Endothelial cell of umbilical vein (primary cell): ENCODE measurements at regions not wholly inside any gene's neighbourhood (a gene's known extent, or its start where the extent isn't known, plus 50 kb on each side); places are given as distances from the start of the nearest gene placed in this dataset.

ENCODE experiments used
- BruUV-seq: library from RNA; stranded (reverse); fragments of 400-500 nt; replicated peaks from 2 replicates; lab custom pipeline; 2021; lab: Mats Ljungman, UMichigan
- CTCF ChIA-PET: fragments of 300-600, 350-600 bp; sonication (Branson Sonifier 250); formaldehyde crosslinking; loops from one replicate; lab custom pipeline; 2021; ENCODE audit warnings: antibody characterized with exemption, inconsistent platforms; lab: Charles Lee
- POLR2A ChIA-PET: fragments of 300-600, 350-600 bp; sonication (Branson Sonifier 250); formaldehyde crosslinking; loops from one replicate; lab custom pipeline; 2021; ENCODE audit warnings: antibody characterized with exemption, inconsistent platforms; lab: Charles Lee
- DNase-seq: peaks from one replicate; pipeline ENCODE4 v3.0.0-alpha.2; 2011; ENCODE audit warnings: low read depth, low spot score
- FAIRE-seq: peaks from 2 replicates; lab custom pipeline; 2011; peaks lifted over from hg19 to GRCh38; lab: Jason Lieb, UNC
- H2AFZ ChIP-seq: 2 replicates; pipeline ENCODE4 v1.6.0; 2012; ENCODE audit warnings: low read depth, low read length, control low read depth, inconsistent platforms
- H3K27ac ChIP-seq: 2 replicates; pipeline ENCODE4 v1.5.1; 2011; ENCODE audit warnings: low read depth, mild to moderate bottlenecking, control low read depth, low read length, moderate library complexity; ENCODE audit not compliant: insufficient read depth
- H3K27me3 ChIP-seq, 2 experiments: 2 replicates each; pipeline versions ENCODE4 v1.6.0 to v1.6.1; 2011; ENCODE audit warnings: low read length in 2 of 2, mixed read lengths in 1 of 2; ENCODE audit not compliant: control insufficient read depth in 2 of 2, insufficient read depth in 2 of 2
- H3K36me3 ChIP-seq, 2 experiments: 2 replicates in 1 of 2; 3 replicates in 1 of 2; pipeline ENCODE4 v1.5.1; 2011; ENCODE audit warnings: low read length in 2 of 2, mild to moderate bottlenecking in 1 of 2, moderate library complexity in 1 of 2; ENCODE audit not compliant: control insufficient read depth in 2 of 2, insufficient read depth in 2 of 2; ENCODE audit errors: extremely low read depth in 1 of 2
- H3K4me1 ChIP-seq: 3 replicates; pipeline ENCODE4 v1.5.1; 2011; ENCODE audit warnings: mild to moderate bottlenecking, low read length; ENCODE audit not compliant: control insufficient read depth, insufficient read depth; ENCODE audit errors: extremely low read depth
- H3K4me2 ChIP-seq: 2 replicates; pipeline ENCODE4 v1.6.1; 2011; ENCODE audit warnings: low read length, control low read depth, mixed read lengths; ENCODE audit not compliant: insufficient read depth
- H3K4me3 ChIP-seq, 3 experiments: fragments of 200-600 bp in 1 of 3; sonication (generic), shearing (Covaris generic) in 1 of 3; replicated peaks in 1 of 3; 2 replicates each; pipeline ENCODE4 v1.5.1; 2011 to 2016; ENCODE audit warnings: control low read depth in 3 of 3, low read length in 3 of 3, mild to moderate bottlenecking in 2 of 3, inconsistent platforms in 1 of 3, low read depth in 1 of 3, moderate library complexity in 1 of 3; ENCODE audit not compliant: insufficient read depth in 1 of 3
- H3K79me2 ChIP-seq: 2 replicates; pipeline ENCODE4 v1.6.0; 2012; ENCODE audit warnings: low read length, inconsistent platforms; ENCODE audit not compliant: control insufficient read depth, insufficient read depth
- H3K9ac ChIP-seq: replicated peaks from 2 replicates; pipeline ENCODE3; 2011; ENCODE audit warnings: low read length, control low read depth; ENCODE audit not compliant: insufficient read depth; ENCODE audit errors: extremely low read depth
- H3K9me1 ChIP-seq: replicated peaks from 3 replicates; pipeline ENCODE4 v1.6.0; 2011; ENCODE audit warnings: mild to moderate bottlenecking, low read length; ENCODE audit not compliant: control insufficient read depth, insufficient read depth; ENCODE audit errors: extremely low read depth
- H3K9me3 ChIP-seq: replicated peaks from 2 replicates; pipeline ENCODE4 v1.5.1; 2012; ENCODE audit warnings: low read length, inconsistent platforms; ENCODE audit not compliant: control insufficient read depth, insufficient read depth
- H4K20me1 ChIP-seq: replicated peaks from 2 replicates; pipeline ENCODE3; 2011; ENCODE audit warnings: mild to moderate bottlenecking, low read length; ENCODE audit not compliant: control insufficient read depth, insufficient read depth; ENCODE audit errors: extremely low read depth
- CTCF ChIP-seq, 2 donors: IDR thresholded peaks; 1 replicate in 1 of 2; 2 replicates in 1 of 2; pipeline ENCODE4 v1.5.1; 2011; ENCODE audit warnings: low read length in 2 of 2, mild to moderate bottlenecking in 2 of 2, moderate library complexity in 2 of 2, control low read depth in 1 of 2, inconsistent platforms in 1 of 2, low read depth in 1 of 2; ENCODE audit not compliant: insufficient read depth in 1 of 2; ENCODE audit errors: extremely low read depth in 1 of 2
- EZH2 ChIP-seq: IDR thresholded peaks from 2 replicates; pipeline ENCODE4 v1.6.1; 2012; ENCODE audit warnings: borderline replicate concordance, low read depth, mild to moderate bottlenecking, moderate library complexity, low read length, inconsistent platforms; ENCODE audit not compliant: severe bottlenecking
- FOS ChIP-seq: IDR thresholded peaks from 2 replicates; pipeline ENCODE4 v1.6.1; 2011; ENCODE audit warnings: mild to moderate bottlenecking, low read length, moderate library complexity, borderline replicate concordance; ENCODE audit not compliant: insufficient read depth
- GATA2 ChIP-seq: IDR thresholded peaks from 2 replicates; pipeline ENCODE4 v1.7.0; 2011; ENCODE audit warnings: low read depth, mild to moderate bottlenecking, moderate library complexity, mixed read lengths, low read length; ENCODE audit not compliant: insufficient read length, insufficient read depth
- JUN ChIP-seq: IDR thresholded peaks from 2 replicates; pipeline ENCODE4 v1.6.1; 2011; ENCODE audit warnings: borderline replicate concordance, low read depth; ENCODE audit not compliant: insufficient read length, insufficient read depth
- MAX ChIP-seq: IDR thresholded peaks from 2 replicates; pipeline ENCODE4 v1.6.1; 2011; ENCODE audit not compliant: insufficient read depth, insufficient read length
- MYC ChIP-seq: IDR thresholded peaks from one replicate; pipeline ENCODE4 v1.6.1; 2011; ENCODE audit warnings: mild to moderate bottlenecking, low read depth, low read length
- POLR2A ChIP-seq: IDR thresholded peaks from 2 replicates; pipeline ENCODE4 v1.6.1; 2012; ENCODE audit warnings: low read depth, mild to moderate bottlenecking, control low read depth, low read length
- POLR2AphosphoS5 ChIP-seq: IDR thresholded peaks from 2 replicates; pipeline ENCODE4 v1.6.1; 2012; ENCODE audit warnings: low read depth, mild to moderate bottlenecking, control low read depth, low read length, moderate library complexity; ENCODE audit not compliant: insufficient read depth
- dilution Hi-C: fragments of 300-500 bp; cut with MboI; formaldehyde crosslinking; loops from one replicate; pipeline ENCODE4 v1.15.0; 2019; ENCODE audit warnings: low sequenced_read_pairs; ENCODE audit not compliant: extremely low pct_ligation_motif_present
- intact Hi-C: fragments of 100-400 bp; cut with micrococcal nuclease; formaldehyde crosslinking; loops from one replicate; pipeline ENCODE4 v1.10.0; 2022

GRCh38 chrX:109125304-109125703 is 356.6 kb downstream of the GUCY2F start:
- Histone ChIP-seq H3K27ac (no peak overlapping the region), H4K20me1 (no peaks in the 10 kb centered on the region), H3K9me3 (no peaks in the 10 kb centered on the region), H3K79me2 (no peaks in the 10 kb centered on the region), H3K9me1 (no peaks in the 10 kb centered on the region), H3K36me3 (no peaks in the 10 kb centered on the region), H3K9ac (no peak overlapping the region), H3K4me1 (no peaks in the 10 kb centered on the region), H2AFZ (no peak overlapping the region), H3K27me3 (no peaks in the 10 kb centered on the region), H3K4me3 (no peak overlapping the region), H3K4me2 (no peak overlapping the region)
- intact Hi-C loops (no loop called here), dilution Hi-C loops (no loop called here)
- POLR2A ChIA-PET = no interaction called here
- TF ChIP-seq GATA2 (no peak), FOS (no peak), POLR2A (no peak), MYC (no peak), MAX (no peak), POLR2AphosphoS5 (no peak), CTCF (IDR thresholded peaks at IDR 0.05; ENCODE audit: extremely low read depth in 1 of 2, insufficient read depth in 1 of 2, low read depth in 1 of 2, low read length in 2 of 2) (no peak), EZH2 (no peak), JUN (no peak)
- DNase-seq (no peak), FAIRE-seq (no peak)
- BruUV-seq = no TSS peak
- CTCF ChIA-PET = no interaction called here
